KMS-11 (cell line): ENCODE measurements at regions not wholly inside any gene's neighbourhood (a gene's known extent, or its start where the extent isn't known, plus 50 kb on each side); places are given as distances from the start of the nearest gene placed in this dataset.

ENCODE experiments used
- H2AFZ ChIP-seq: fragments of 200-600 bp; sonication (generic); 2 replicates; pipeline ENCODE4 v1.6.1; 2016; ENCODE audit warnings: antibody characterized with exemption, mixed run types, low read depth
- H3K27ac ChIP-seq: fragments of 200-600 bp; sonication (generic); 2 replicates; pipeline ENCODE4 v1.6.1; 2016; ENCODE audit warnings: mild to moderate bottlenecking, mixed run types
- H3K27me3 ChIP-seq: fragments of 200-600 bp; sonication (generic); 2 replicates; pipeline ENCODE4 v1.6.1; 2017; ENCODE audit warnings: mild to moderate bottlenecking, low read depth, mixed run types, moderate library complexity; ENCODE audit not compliant: insufficient read depth
- H3K36me3 ChIP-seq: fragments of 200-600 bp; sonication (generic); 2 replicates; pipeline ENCODE4 v1.6.1; 2017; ENCODE audit warnings: mild to moderate bottlenecking, mixed run types; ENCODE audit not compliant: insufficient read depth
- H3K4me1 ChIP-seq: fragments of 200-600 bp; sonication (generic); 2 replicates; pipeline ENCODE4 v1.6.1; 2016; ENCODE audit warnings: mild to moderate bottlenecking, low read depth, mixed run types; ENCODE audit not compliant: poor library complexity, severe bottlenecking
- H3K4me2 ChIP-seq: fragments of 200-600 bp; sonication (generic); 2 replicates; pipeline ENCODE4 v1.7.0; 2016; ENCODE audit warnings: mild to moderate bottlenecking, mixed run types
- H3K4me3 ChIP-seq: fragments of 200-600 bp; sonication (generic); IDR thresholded peaks from 2 replicates; pipeline ENCODE4 v1.6.1; 2017; ENCODE audit warnings: low read depth, low read length, mixed read lengths; ENCODE audit not compliant: insufficient read depth
- H3K79me2 ChIP-seq: fragments of 200-600 bp; sonication (generic); 2 replicates; pipeline ENCODE4 v1.6.1; 2016; ENCODE audit warnings: low read depth, mixed run types; ENCODE audit not compliant: insufficient read depth
- H3K9ac ChIP-seq: fragments of 200-600 bp; sonication (generic); 2 replicates; pipeline ENCODE4 v1.6.1; 2016; ENCODE audit warnings: mild to moderate bottlenecking, mixed run types
- H4K20me1 ChIP-seq: fragments of 200-600 bp; sonication (generic); 2 replicates; pipeline ENCODE4 v1.6.1; 2016; ENCODE audit warnings: mild to moderate bottlenecking, mixed run types; ENCODE audit not compliant: insufficient read depth
- CTCF ChIP-seq: fragments of 200-600 bp; sonication (generic); conservative IDR thresholded peaks from 2 replicates; pipeline ENCODE4 v1.6.1; 2017; ENCODE audit warnings: low read depth, mild to moderate bottlenecking, antibody characterized with exemption, low read length, moderate library complexity, mixed read lengths

GRCh38 chrX:95427389-95427788, 1257.3 kb upstream of the DIAPH2 start:
- Histone ChIP-seq H3K79me2 (no peaks in the 10 kb centered on the region), H3K9ac (no peak overlapping the region), H3K27me3 (no peaks in the 10 kb centered on the region), H2AFZ (no peak overlapping the region), H3K27ac (no peak overlapping the region), H3K4me1 (no peaks in the 10 kb centered on the region), H3K4me2 (no peak overlapping the region), H4K20me1 (no peaks in the 10 kb centered on the region), H3K36me3 (no peaks in the 10 kb centered on the region), H3K4me3 (no peak overlapping the region)
- no peak for TF ChIP-seq CTCF

- Histone ChIP-seq H2AFZ (no peak overlapping the region), H3K79me2 (no peaks in the 10 kb centered on the region), H3K4me3 (no peak overlapping the region), H3K4me2 (no peak overlapping the region), H3K27me3 (no peaks in the 10 kb centered on the region), H3K4me1 (no peaks in the 10 kb centered on the region), H4K20me1 (no peaks in the 10 kb centered on the region), H3K9ac (no peak overlapping the region), H3K36me3 (no peaks in the 10 kb centered on the region), H3K27ac (no peak overlapping the region)
- TF ChIP-seq CTCF, result no peak
Measured at GRCh38 chrX:95435198-95435597, 1249.4 kb upstream of the DIAPH2 start.

- no peak for TF ChIP-seq CTCF
- Histone ChIP-seq H3K27me3 (no peaks in the 10 kb centered on the region), H3K27ac (no peak overlapping the region), H3K4me1 (no peaks in the 10 kb centered on the region), H3K4me2 (no peak overlapping the region), H3K79me2 (no peaks in the 10 kb centered on the region), H3K36me3 (no peaks in the 10 kb centered on the region), H4K20me1 (no peaks in the 10 kb centered on the region), H2AFZ (no peak overlapping the region), H3K4me3 (no peak overlapping the region), H3K9ac (no peak overlapping the region)
Measured at GRCh38 chrX:95441836-95442235, 1242.8 kb upstream of the DIAPH2 start.

- Histone ChIP-seq H3K4me3 (no peak overlapping the region), H3K4me1 (no peaks in the 10 kb centered on the region), H3K27ac (no peak overlapping the region), H3K4me2 (no peak overlapping the region), H3K9ac (no peak overlapping the region), H2AFZ (no peak overlapping the region), H3K27me3 (no peaks in the 10 kb centered on the region), H4K20me1 (no peaks in the 10 kb centered on the region), H3K36me3 (no peaks in the 10 kb centered on the region), H3K79me2 (no peaks in the 10 kb centered on the region)
- TF ChIP-seq CTCF, result no peak
Measured at GRCh38 chrX:95484781-95485180, 1199.9 kb upstream of the DIAPH2 start.

GRCh38 chrX:95505721-95506120, 1178.9 kb upstream of the DIAPH2 start:
- Histone ChIP-seq H2AFZ (no peak overlapping the region), H3K36me3 (no peaks in the 10 kb centered on the region), H3K27me3 (no peaks in the 10 kb centered on the region)

More at GRCh38 chrX:95505721-95506120, 1178.9 kb upstream of the DIAPH2 start:
- Histone ChIP-seq H3K4me1 (peaks cover 9% of the 10 kb centered on the region), H3K4me2 (no peak overlapping the region), H3K27ac (no peak overlapping the region), H3K4me3 (no peak overlapping the region), H4K20me1 (no peaks in the 10 kb centered on the region), H3K9ac (no peak overlapping the region), H3K79me2 (no peaks in the 10 kb centered on the region)
- TF ChIP-seq CTCF, result no peak
